Hepatocyte (in vitro differentiated cells): ENCODE measurements at regions not wholly inside any gene's neighbourhood (a gene's known extent, or its start where the extent isn't known, plus 50 kb on each side); places are given as distances from the start of the nearest gene placed in this dataset.

Source experiments
- EZH2 ChIP-seq: fragments of 200-600 bp; sonication (generic); IDR thresholded peaks from 2 replicates; pipeline ENCODE4 v1.6.1; 2016; ENCODE audit warnings: antibody characterized with exemption, mild to moderate bottlenecking, borderline replicate concordance
- TF ChIP-seq, protein P1 (sequence below): fragments of 200-600 bp; sonication (generic); IDR thresholded peaks from 2 replicates; pipeline ENCODE4 v1.5.1; 2016; ENCODE audit warnings: antibody characterized with exemption, mild to moderate bottlenecking; ENCODE audit not compliant: poor library complexity

DNA sequence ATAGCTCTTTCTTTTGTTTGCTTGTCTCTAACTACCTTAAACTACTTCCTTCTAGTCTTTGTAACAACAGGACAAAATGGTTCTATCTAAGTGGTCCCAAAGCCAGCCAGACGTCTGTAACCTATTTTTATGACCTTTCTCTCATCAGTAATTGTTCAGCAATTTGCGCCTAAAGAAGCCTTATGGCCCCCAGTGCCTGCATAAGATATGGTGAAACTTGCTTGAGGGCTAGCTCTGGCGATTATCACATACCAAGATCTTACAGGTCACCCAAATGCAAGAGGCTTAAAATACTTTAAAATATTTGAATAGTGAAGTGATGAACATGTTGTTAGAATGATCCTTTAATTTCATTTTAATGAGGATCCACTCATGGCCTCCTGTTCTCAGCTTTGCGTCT is 369.4 kb downstream of the SOX2 start:
- no peak for TF ChIP-seq EZH2
- TF ChIP-seq, protein P1, sequence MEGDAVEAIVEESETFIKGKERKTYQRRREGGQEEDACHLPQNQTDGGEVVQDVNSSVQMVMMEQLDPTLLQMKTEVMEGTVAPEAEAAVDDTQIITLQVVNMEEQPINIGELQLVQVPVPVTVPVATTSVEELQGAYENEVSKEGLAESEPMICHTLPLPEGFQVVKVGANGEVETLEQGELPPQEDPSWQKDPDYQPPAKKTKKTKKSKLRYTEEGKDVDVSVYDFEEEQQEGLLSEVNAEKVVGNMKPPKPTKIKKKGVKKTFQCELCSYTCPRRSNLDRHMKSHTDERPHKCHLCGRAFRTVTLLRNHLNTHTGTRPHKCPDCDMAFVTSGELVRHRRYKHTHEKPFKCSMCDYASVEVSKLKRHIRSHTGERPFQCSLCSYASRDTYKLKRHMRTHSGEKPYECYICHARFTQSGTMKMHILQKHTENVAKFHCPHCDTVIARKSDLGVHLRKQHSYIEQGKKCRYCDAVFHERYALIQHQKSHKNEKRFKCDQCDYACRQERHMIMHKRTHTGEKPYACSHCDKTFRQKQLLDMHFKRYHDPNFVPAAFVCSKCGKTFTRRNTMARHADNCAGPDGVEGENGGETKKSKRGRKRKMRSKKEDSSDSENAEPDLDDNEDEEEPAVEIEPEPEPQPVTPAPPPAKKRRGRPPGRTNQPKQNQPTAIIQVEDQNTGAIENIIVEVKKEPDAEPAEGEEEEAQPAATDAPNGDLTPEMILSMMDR, result no peak
